HEK293 (cell line): ENCODE measurements at regions not wholly inside any gene's neighbourhood (a gene's known extent, or its start where the extent isn't known, plus 50 kb on each side); places are given as distances from the start of the nearest gene placed in this dataset.

ENCODE experiments used
- CTCF ChIA-PET: fragments of 350-600 bp; formaldehyde crosslinking; extraction: SDS; loops from one replicate; lab custom pipeline; 2021; ENCODE audit warnings: antibody characterized with exemption; lab: Yijun Ruan, JAX
- POLR2A ChIA-PET: fragments of 300-600 bp; formaldehyde crosslinking; extraction: SDS; loops from one replicate; lab custom pipeline; 2020; ENCODE audit warnings: antibody characterized with exemption, inconsistent platforms; lab: Yijun Ruan, JAX
- H3K27ac ChIP-seq: fragments of 200-500 bp; sonication (Bioruptor generic); 2 replicates; pipeline ENCODE4 v1.5.1; 2014; ENCODE audit warnings: low read depth, low read length, control low read depth, inconsistent platforms; ENCODE audit errors: extremely low read depth
- H3K36me3 ChIP-seq, 2 experiments: fragments of 200-500 bp in 1 of 2; sonication (Bioruptor generic) in 1 of 2; 1 replicate in 1 of 2; 2 replicates in 1 of 2; pipeline ENCODE4 v1.5.1; 2014 to 2017; ENCODE audit warnings: inconsistent platforms in 2 of 2, low read length in 2 of 2; ENCODE audit not compliant: control insufficient read depth in 2 of 2, insufficient read depth in 1 of 2
- H3K4me1 ChIP-seq: fragments of 200-500 bp; sonication (Bioruptor generic); 2 replicates; pipeline ENCODE4 v1.5.1; 2014; ENCODE audit warnings: mild to moderate bottlenecking, low read length, inconsistent platforms; ENCODE audit not compliant: control insufficient read depth, insufficient read depth
- H3K4me3 ChIP-seq: 2 replicates; pipeline ENCODE4 v1.5.1; 2011; ENCODE audit warnings: low read depth, mild to moderate bottlenecking, control low read depth, low read length, moderate library complexity
- H3K9me3 ChIP-seq: fragments of 200-500 bp; sonication (Bioruptor generic); 2 replicates; pipeline ENCODE4 v1.5.1; 2014; ENCODE audit warnings: low read depth, low read length, inconsistent platforms; ENCODE audit not compliant: control insufficient read depth, insufficient read depth
- CTCF ChIP-seq: fragments of 450-650 bp; formaldehyde crosslinking; IDR thresholded peaks from 2 replicates; pipeline ENCODE4 v1.5.1; 2016; ENCODE audit warnings: missing biosample characterization, missing genetic modification characterization
- GLIS2 ChIP-seq: fragments of 450-650 bp; formaldehyde crosslinking; IDR thresholded peaks from 2 replicates; pipeline ENCODE4 v1.5.1; 2016; ENCODE audit warnings: missing biosample characterization, missing genetic modification characterization
- OVOL3 ChIP-seq: fragments of 450-650 bp; formaldehyde crosslinking; IDR thresholded peaks from 2 replicates; pipeline ENCODE4 v1.5.1; 2016; ENCODE audit warnings: missing biosample characterization, missing genetic modification characterization
- SCRT2 ChIP-seq: fragments of 450-650 bp; formaldehyde crosslinking; IDR thresholded peaks from 2 replicates; pipeline ENCODE4 v1.5.1; 2016; ENCODE audit warnings: missing biosample characterization, missing genetic modification characterization
- ZBTB20 ChIP-seq: fragments of 450-650 bp; formaldehyde crosslinking; IDR thresholded peaks from 2 replicates; pipeline ENCODE4 v1.5.1; 2016; ENCODE audit warnings: missing biosample characterization, missing genetic modification characterization
- ZNF184 ChIP-seq: fragments of 450-650 bp; IDR thresholded peaks from 2 replicates; pipeline ENCODE4 v1.5.1; 2018; ENCODE audit warnings: missing biosample characterization, mild to moderate bottlenecking, missing genetic modification characterization
- ZNF211 ChIP-seq: fragments of 450-650 bp; formaldehyde crosslinking; IDR thresholded peaks from 2 replicates; pipeline ENCODE4 v1.5.1; 2016; ENCODE audit warnings: low read depth, missing biosample characterization, missing genetic modification characterization
- ZNF292 ChIP-seq: fragments of 450-650 bp; formaldehyde crosslinking; IDR thresholded peaks from 2 replicates; pipeline ENCODE4 v1.5.1; 2016; ENCODE audit warnings: low read depth, missing biosample characterization, missing genetic modification characterization, borderline replicate concordance
- ZNF416 ChIP-seq: fragments of 450-650 bp; formaldehyde crosslinking; IDR thresholded peaks from 2 replicates; pipeline ENCODE4 v1.5.1; 2016; ENCODE audit warnings: missing biosample characterization, missing genetic modification characterization
- ZNF518A ChIP-seq: fragments of 450-650 bp; formaldehyde crosslinking; conservative IDR thresholded peaks from 2 replicates; pipeline ENCODE4 v1.5.1; 2016; ENCODE audit warnings: low read depth, missing biosample characterization, missing genetic modification characterization
- ZNF548 ChIP-seq: fragments of 450-650 bp; formaldehyde crosslinking; IDR thresholded peaks from 2 replicates; pipeline ENCODE4 v1.5.1; 2016; ENCODE audit warnings: missing biosample characterization, missing genetic modification characterization
- ZNF585B ChIP-seq: fragments of 450-650 bp; formaldehyde crosslinking; IDR thresholded peaks from 2 replicates; pipeline ENCODE4 v1.5.1; 2016; ENCODE audit warnings: missing biosample characterization, missing genetic modification characterization
- ZNF596 ChIP-seq: fragments of 450-650 bp; IDR thresholded peaks from 2 replicates; pipeline ENCODE4 v1.5.0; 2018; ENCODE audit warnings: missing biosample characterization, mild to moderate bottlenecking, missing genetic modification characterization, moderate library complexity
- ZNF624 ChIP-seq: fragments of 450-650 bp; formaldehyde crosslinking; IDR thresholded peaks from 2 replicates; pipeline ENCODE4 v1.5.1; 2017; ENCODE audit warnings: missing biosample characterization, missing genetic modification characterization
- ZNF629 ChIP-seq: fragments of 450-650 bp; formaldehyde crosslinking; IDR thresholded peaks from 2 replicates; pipeline ENCODE4 v1.5.1; 2017; ENCODE audit warnings: missing biosample characterization, missing genetic modification characterization
- ZNF76 ChIP-seq: fragments of 450-650 bp; formaldehyde crosslinking; IDR thresholded peaks from 2 replicates; pipeline ENCODE4; 2016; ENCODE audit warnings: low read depth, missing biosample characterization, missing genetic modification characterization, borderline replicate concordance

GRCh38 chrX:118221270-118221669 is 104.7 kb upstream of the KLHL13 start (continued):
- TF ChIP-seq ZNF518A (tag by site-specific recombination) (no peak), ZNF585B (tag by site-specific recombination) (no peak), SCRT2 (tag by site-specific recombination) (no peak), ZNF596 (tag by site-specific recombination) (no peak), OVOL3 (tag by site-specific recombination) (no peak), ZNF292 (no peak), ZNF548 (no peak), ZNF211 (tag by site-specific recombination) (no peak), ZNF76 (tag by site-specific recombination) (no peak), ZNF629 (tag by site-specific recombination) (no peak), ZBTB20 (no peak), CTCF (tag by site-specific recombination) (no peak)

- Histone ChIP-seq H3K27ac (no peak overlapping the region), H3K36me3 (no peaks in the 10 kb centered on the region), H3K4me1 (no peaks in the 10 kb centered on the region), H3K9me3 (no peaks in the 10 kb centered on the region; the same call in 1 of the 2 replicates), H3K4me3 (no peak overlapping the region)
- ChIA-PET CTCF (interaction anchor here (1.4 kb wide), 1 partner anchor 20 kb away, joined by 4 read pairs; no protein-coding TSS in a partner anchor), POLR2A (no interaction called here)
- TF ChIP-seq GLIS2 (tag by site-specific recombination) = no peak
- TF ChIP-seq ZNF184 (tag by site-specific recombination) = no peak
- TF ChIP-seq ZNF624 (tag by site-specific recombination) = no peak
Observed at GRCh38 chrX:118221733-118222132, 105.1 kb upstream of the KLHL13 start.

- no peak for TF ChIP-seq ZNF416 (tag by site-specific recombination)
- CTCF ChIA-PET = interaction anchor here (1.4 kb wide), 1 partner anchor 20 kb away, joined by 4 read pairs; no protein-coding TSS in a partner anchor
- POLR2A ChIA-PET = no interaction called here
- H3K4me3 ChIP-seq = no peak overlapping the region
- no peaks in the 10 kb centered on the region for H3K4me1 ChIP-seq
- H3K9me3 ChIP-seq = no peaks in the 10 kb centered on the region; the same call in 1 of the 2 replicates
- no peaks in the 10 kb centered on the region for H3K36me3 ChIP-seq
- no peak overlapping the region for H3K27ac ChIP-seq
Observed at GRCh38 chrX:118222421-118222820, 105.8 kb upstream of the KLHL13 start.
